H9 (cell line): ENCODE measurements at regions not wholly inside any gene's neighbourhood (a gene's known extent, or its start where the extent isn't known, plus 50 kb on each side); places are given as distances from the start of the nearest gene placed in this dataset.

ENCODE experiments used
- DNase-seq: peaks from one replicate; pipeline ENCODE4 v3.0.0-alpha.2; 2017
- H2AFZ ChIP-seq: one replicate; pipeline ENCODE4 v1.6.1; 2013; ENCODE audit warnings: mild to moderate bottlenecking, low read length, control low read depth, moderate library complexity
- H2AK5ac ChIP-seq: 2 replicates; pipeline ENCODE4 v1.6.1; 2013; ENCODE audit warnings: low read length, control low read depth, mixed read lengths; ENCODE audit not compliant: insufficient read length
- H2BK120ac ChIP-seq: one replicate; pipeline ENCODE4 v1.6.1; 2013; ENCODE audit warnings: low read depth, mild to moderate bottlenecking, low read length, control low read depth, inconsistent platforms; ENCODE audit not compliant: poor library complexity, severe bottlenecking
- H2BK12ac ChIP-seq: 2 replicates; pipeline ENCODE4 v1.6.1; 2013; ENCODE audit warnings: low read length, control low read depth, mixed read lengths, low read depth; ENCODE audit not compliant: insufficient read length
- H2BK15ac ChIP-seq: 2 replicates; pipeline ENCODE4 v1.6.1; 2013; ENCODE audit warnings: low read depth, low read length, control low read depth
- H2BK20ac ChIP-seq: one replicate; pipeline ENCODE4 v1.6.1; 2013; ENCODE audit warnings: low read depth, mild to moderate bottlenecking, low read length, control low read depth, inconsistent platforms; ENCODE audit not compliant: poor library complexity, severe bottlenecking
- H2BK5ac ChIP-seq: 2 replicates; pipeline ENCODE4 v1.6.1; 2013; ENCODE audit warnings: low read length, control low read depth, mixed read lengths; ENCODE audit not compliant: insufficient read length
- H3K14ac ChIP-seq: 2 replicates; pipeline ENCODE4 v1.6.1; 2013; ENCODE audit warnings: low read length, control low read depth; ENCODE audit not compliant: insufficient read depth
- H3K18ac ChIP-seq: 2 replicates; pipeline ENCODE4 v1.6.1; 2013; ENCODE audit warnings: low read depth, mild to moderate bottlenecking, mixed read lengths, low read length, control low read depth; ENCODE audit not compliant: insufficient read length
- H3K23ac ChIP-seq: 2 replicates; pipeline ENCODE4 v1.6.1; 2013; ENCODE audit warnings: low read length, control low read depth, mixed read lengths, low read depth; ENCODE audit not compliant: insufficient read length
- H3K23me2 ChIP-seq: 2 replicates; pipeline ENCODE4 v1.6.1; 2013; ENCODE audit warnings: low read depth, mild to moderate bottlenecking, mixed read lengths, low read length, control low read depth; ENCODE audit not compliant: insufficient read length, poor library complexity, severe bottlenecking
- H3K27ac ChIP-seq: 2 replicates; pipeline ENCODE4 v1.5.1; 2013; ENCODE audit warnings: low read length, control low read depth, mixed read lengths, low read depth; ENCODE audit not compliant: insufficient read length
- H3K27me3 ChIP-seq: 2 replicates; pipeline ENCODE4 v1.6.1; 2013; ENCODE audit warnings: low read length, control low read depth, inconsistent platforms; ENCODE audit not compliant: insufficient read depth
- H3K4ac ChIP-seq: 2 replicates; pipeline ENCODE4 v1.6.1; 2013; ENCODE audit warnings: low read depth, mild to moderate bottlenecking, control low read depth, inconsistent platforms, low read length, moderate library complexity
- H3K4me1 ChIP-seq: 2 replicates; pipeline ENCODE4 v1.6.1; 2013; ENCODE audit warnings: low read length, control low read depth, inconsistent platforms; ENCODE audit not compliant: insufficient read depth
- H3K4me2 ChIP-seq: 2 replicates; pipeline ENCODE4 v1.6.1; 2013; ENCODE audit warnings: low read length, control low read depth, mixed read lengths; ENCODE audit not compliant: insufficient read length, insufficient read depth
- H3K56ac ChIP-seq: 2 replicates; pipeline ENCODE4 v1.6.1; 2013; ENCODE audit warnings: low read depth, mild to moderate bottlenecking, mixed read lengths, low read length, control low read depth; ENCODE audit not compliant: insufficient read length
- H3K79me1 ChIP-seq: 2 replicates; pipeline ENCODE4 v1.6.1; 2013; ENCODE audit warnings: low read depth, mild to moderate bottlenecking, moderate library complexity, low read length, control low read depth, inconsistent platforms; ENCODE audit not compliant: insufficient read depth, poor library complexity, severe bottlenecking
- H3K79me2 ChIP-seq: 2 replicates; pipeline ENCODE4 v1.6.1; 2013; ENCODE audit warnings: low read length, control low read depth, inconsistent platforms; ENCODE audit not compliant: insufficient read depth
- H3K9ac ChIP-seq: 2 replicates; pipeline ENCODE4 v1.6.1; 2013; ENCODE audit warnings: low read length, control low read depth, mixed read lengths; ENCODE audit not compliant: insufficient read length; ENCODE audit errors: extremely low read depth
- H3K9me3 ChIP-seq: one replicate; pipeline ENCODE4 v1.6.1; 2013; ENCODE audit warnings: low read depth, low read length, inconsistent platforms; ENCODE audit not compliant: control insufficient read depth
- H3T11ph ChIP-seq: one replicate; pipeline ENCODE4 v1.6.1; 2013; ENCODE audit warnings: mild to moderate bottlenecking, low read length, control low read depth, inconsistent platforms
- H4K20me1 ChIP-seq: one replicate; pipeline ENCODE4 v1.6.1; 2013; ENCODE audit not compliant: control insufficient read depth, insufficient read length, insufficient read depth
- H4K5ac ChIP-seq: 2 replicates; pipeline ENCODE4 v1.6.1; 2013; ENCODE audit warnings: low read depth, mild to moderate bottlenecking, mixed read lengths, low read length, control low read depth; ENCODE audit not compliant: insufficient read length
- H4K8ac ChIP-seq: replicated peaks from 2 replicates; pipeline ENCODE4 v1.6.1; 2013; ENCODE audit warnings: low read length, control low read depth, mixed read lengths, low read depth; ENCODE audit not compliant: insufficient read length
- H4K91ac ChIP-seq: 2 replicates; pipeline ENCODE4 v1.6.1; 2013; ENCODE audit warnings: low read depth, mild to moderate bottlenecking, moderate library complexity, mixed read lengths, low read length, control low read depth; ENCODE audit not compliant: insufficient read length
- H3K27ac Mint-ChIP-seq, 3 experiments: 2 replicates in 2 of 3; 3 replicates in 1 of 3; pipeline ENCODE4 v1.8.0; 2020 to 2021; ENCODE audit warnings: mixed read lengths in 3 of 3, mild to moderate bottlenecking in 1 of 3, moderate library complexity in 1 of 3
- H3K27me3 Mint-ChIP-seq: 2 replicates; pipeline ENCODE4 v1.8.0; 2021; ENCODE audit warnings: low read depth, mild to moderate bottlenecking, moderate library complexity, mixed read lengths
- H3K36me3 Mint-ChIP-seq, 3 experiments: 2 replicates in 2 of 3; 3 replicates in 1 of 3; pipeline ENCODE4 v1.8.0; 2020 to 2021; ENCODE audit warnings: low read depth in 3 of 3, mixed read lengths in 3 of 3; ENCODE audit not compliant: insufficient read depth in 1 of 3
- H3K4me1 Mint-ChIP-seq, 2 experiments: 2 replicates each; pipeline ENCODE4 v1.8.0; 2020; ENCODE audit warnings: mixed read lengths in 2 of 2
- H3K4me3 Mint-ChIP-seq, 2 experiments: 2 replicates in 1 of 2; 3 replicates in 1 of 2; pipeline ENCODE4 v1.8.0; 2020 to 2021; ENCODE audit warnings: mild to moderate bottlenecking in 2 of 2, mixed read lengths in 2 of 2, moderate library complexity in 1 of 2
- H3K9me3 Mint-ChIP-seq, 2 experiments: 2 replicates in 1 of 2; 3 replicates in 1 of 2; pipeline ENCODE4 v1.8.0; 2020; ENCODE audit warnings: mild to moderate bottlenecking in 2 of 2, mixed read lengths in 2 of 2, moderate library complexity in 1 of 2
- WGBS: extraction: QIAGEN DNeasy Blood & Tissue Kit; methylation state at CpG from one replicate; pipeline ENCODE4 v1.1.7; 2013; ENCODE audit warnings: missing lambda C conversion rate, low lambda C conversion rate, mixed read lengths; ENCODE audit not compliant: insufficient read length; ENCODE audit errors: extremely low coverage; 5-methylcytosine and 5-hydroxymethylcytosine counted together
- TF ChIP-seq, protein P1 (sequence below): fragments of 200-600 bp; sonication (generic); conservative IDR thresholded peaks from 3 replicates; pipeline ENCODE4 v1.8.0; 2021; ENCODE audit warnings: antibody characterized with exemption, mild to moderate bottlenecking

DNA sequence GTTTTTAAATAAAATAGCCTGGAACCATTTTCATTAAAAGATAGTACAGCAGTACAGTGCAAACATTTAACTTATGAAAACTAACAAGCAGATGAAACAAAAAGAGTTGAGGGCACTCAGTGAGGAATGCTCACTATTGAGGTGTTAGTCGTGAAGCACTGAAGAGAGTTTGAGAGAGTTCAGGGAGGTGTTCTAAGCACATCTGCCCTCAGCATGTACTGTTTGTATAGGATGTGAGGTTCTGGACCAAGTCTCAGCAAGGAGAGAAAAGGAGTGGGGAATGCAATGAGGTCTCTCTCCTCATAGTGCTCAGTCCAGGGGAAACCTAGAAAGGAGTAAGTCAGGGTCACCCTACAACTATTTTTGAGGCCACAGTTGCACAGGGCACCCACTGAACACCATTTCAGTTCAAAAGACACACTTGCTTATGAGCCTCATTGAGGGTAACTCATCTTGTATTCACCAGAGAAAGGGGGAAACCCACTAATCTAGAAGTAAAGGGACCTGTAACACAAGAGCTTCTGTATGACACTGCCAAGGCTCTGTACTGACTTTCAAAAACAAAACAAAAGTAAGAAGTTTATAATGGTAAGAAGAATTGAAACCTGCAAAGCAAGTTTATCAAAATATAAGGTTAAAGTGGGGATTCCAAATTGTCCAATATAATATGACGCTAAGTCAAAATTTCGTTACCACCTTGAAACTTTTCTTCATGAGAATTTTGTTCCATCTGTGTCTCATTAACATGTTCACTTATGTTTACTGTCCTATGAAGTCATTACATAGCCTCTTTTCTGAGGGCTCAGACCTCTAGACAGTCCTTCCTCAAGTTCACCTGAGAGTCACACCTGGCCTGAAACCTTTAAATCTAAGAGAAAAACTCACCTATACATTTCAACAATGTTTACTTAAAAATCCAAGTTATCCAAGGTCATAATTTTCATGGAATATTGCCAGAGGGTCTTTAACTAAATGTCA lies 275.3 kb downstream of the ETS1 start:
- no peak overlapping the region for H2BK120ac ChIP-seq
- no peak overlapping the region for H3K4ac ChIP-seq
- no peak overlapping the region for H3K27ac Mint-ChIP-seq
- H3K9me3 ChIP-seq = peaks cover 8% of the 10 kb centered on the region
- no CpG with 5 or more reads among the region's 3 CpGs for WGBS
- peaks cover 4 to 5% of the 10 kb centered on the region in 2 experiments; a peak in 3 of 4 replicates for H3K4me1 Mint-ChIP-seq
- H4K91ac ChIP-seq = no peak overlapping the region
- no peaks in the 10 kb centered on the region for H3K27me3 ChIP-seq
- no peaks in the 10 kb centered on the region for H3K79me1 ChIP-seq
- H2AK5ac ChIP-seq = no peak overlapping the region
- H4K20me1 ChIP-seq = no peaks in the 10 kb centered on the region
- H3K23ac ChIP-seq = no peak overlapping the region
- no peak overlapping the region for H3T11ph ChIP-seq
- H3K27ac ChIP-seq = no peak overlapping the region
- TF ChIP-seq, protein P1, sequence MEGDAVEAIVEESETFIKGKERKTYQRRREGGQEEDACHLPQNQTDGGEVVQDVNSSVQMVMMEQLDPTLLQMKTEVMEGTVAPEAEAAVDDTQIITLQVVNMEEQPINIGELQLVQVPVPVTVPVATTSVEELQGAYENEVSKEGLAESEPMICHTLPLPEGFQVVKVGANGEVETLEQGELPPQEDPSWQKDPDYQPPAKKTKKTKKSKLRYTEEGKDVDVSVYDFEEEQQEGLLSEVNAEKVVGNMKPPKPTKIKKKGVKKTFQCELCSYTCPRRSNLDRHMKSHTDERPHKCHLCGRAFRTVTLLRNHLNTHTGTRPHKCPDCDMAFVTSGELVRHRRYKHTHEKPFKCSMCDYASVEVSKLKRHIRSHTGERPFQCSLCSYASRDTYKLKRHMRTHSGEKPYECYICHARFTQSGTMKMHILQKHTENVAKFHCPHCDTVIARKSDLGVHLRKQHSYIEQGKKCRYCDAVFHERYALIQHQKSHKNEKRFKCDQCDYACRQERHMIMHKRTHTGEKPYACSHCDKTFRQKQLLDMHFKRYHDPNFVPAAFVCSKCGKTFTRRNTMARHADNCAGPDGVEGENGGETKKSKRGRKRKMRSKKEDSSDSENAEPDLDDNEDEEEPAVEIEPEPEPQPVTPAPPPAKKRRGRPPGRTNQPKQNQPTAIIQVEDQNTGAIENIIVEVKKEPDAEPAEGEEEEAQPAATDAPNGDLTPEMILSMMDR = no peak
- no peak for DNase-seq
- no peaks in the 10 kb centered on the region for H3K4me1 ChIP-seq
- H3K18ac ChIP-seq = no peak overlapping the region
- no peak overlapping the region for H3K9ac ChIP-seq
- H3K79me2 ChIP-seq = no peaks in the 10 kb centered on the region
- no peak overlapping the region for H2AFZ ChIP-seq
- peaks cover 18 to 19% of the 10 kb centered on the region in 2 experiments for H3K9me3 Mint-ChIP-seq
- no peaks in the 10 kb centered on the region for H3K23me2 ChIP-seq
- H3K4me2 ChIP-seq = no peak overlapping the region
- no peak overlapping the region for H4K8ac ChIP-seq
- peaks cover 11 to 19% (median 13%) of the 10 kb centered on the region in 3 experiments; a peak in 6 of 7 replicates for H3K36me3 Mint-ChIP-seq
- H2BK20ac ChIP-seq = no peak overlapping the region
- H3K14ac ChIP-seq = no peak overlapping the region
- no peak overlapping the region for H3K4me3 Mint-ChIP-seq
- H2BK15ac ChIP-seq = no peak overlapping the region
- no peak overlapping the region for H2BK12ac ChIP-seq
- no peak overlapping the region for H2BK5ac ChIP-seq
- H3K27me3 Mint-ChIP-seq = no peaks in the 10 kb centered on the region
- no peak overlapping the region for H3K56ac ChIP-seq
- no peak overlapping the region for H4K5ac ChIP-seq
